ENCODE measurements at regions not wholly inside any gene's neighbourhood (a gene's known extent, or its start where the extent isn't known, plus 50 kb on each side); places are given as distances from the start of the nearest gene placed in this dataset.

DNA sequence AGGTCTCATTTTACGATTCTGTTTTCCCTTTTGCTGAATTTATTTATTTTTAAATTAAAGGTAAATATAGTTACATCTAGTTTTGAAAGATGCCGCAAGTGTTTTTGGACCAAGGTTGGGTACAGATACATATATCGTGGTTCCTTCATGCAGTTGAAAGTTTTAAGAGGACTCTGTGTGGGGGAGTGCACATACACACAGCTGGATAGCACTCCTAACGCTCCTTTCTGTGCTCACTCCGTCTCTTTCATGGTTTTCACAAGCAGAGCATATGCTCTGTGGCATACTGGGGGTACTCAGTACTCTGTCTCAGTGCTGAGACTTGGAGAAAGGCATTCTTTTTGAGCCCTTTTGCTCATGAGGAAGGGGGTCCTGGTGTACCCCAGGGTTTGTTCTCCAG lies 307.5 kb downstream of the DOCK8 start:
- ATAC-seq (ENCODE audit: insufficient number of reproducible peaks, low FRiP score, low read depth): no peak
- peak overlapping the region; percentile 1 to 24 for H3K27ac ChIP-seq

DNA sequence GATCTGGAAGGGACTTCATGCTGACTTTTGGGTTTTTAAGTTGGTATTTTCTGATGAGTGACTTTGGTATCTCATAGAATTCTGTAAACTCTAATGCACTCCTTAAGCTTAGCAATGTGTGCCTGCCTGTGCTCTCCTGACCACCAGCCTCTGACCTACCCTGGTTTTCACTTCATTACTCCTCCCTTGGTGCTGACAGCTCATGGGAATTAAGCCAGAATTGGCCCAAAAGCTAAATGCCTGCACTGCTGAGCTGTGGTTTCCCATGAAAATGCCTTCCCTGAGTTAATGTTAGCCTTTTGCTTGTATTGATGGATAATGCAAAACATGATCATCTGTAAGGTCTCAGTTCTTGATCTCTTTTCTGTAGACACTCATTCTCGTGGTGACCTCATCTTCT lies 308.0 kb downstream of the DOCK8 start:
- peaks cover 10 to 52% of the 10 kb centered on the region in 2 donors for H3K4me1 ChIP-seq (ENCODE audit: control insufficient read depth in 1 of 2, low read depth in 2 of 2)
- no peak overlapping the region for H3K4me3 ChIP-seq
- ATAC-seq (ENCODE audit: insufficient number of reproducible peaks, low FRiP score, low read depth) (no peak), DNase-seq (ENCODE audit: low spot score) (no peak)
- TF ChIP-seq, protein P1, sequence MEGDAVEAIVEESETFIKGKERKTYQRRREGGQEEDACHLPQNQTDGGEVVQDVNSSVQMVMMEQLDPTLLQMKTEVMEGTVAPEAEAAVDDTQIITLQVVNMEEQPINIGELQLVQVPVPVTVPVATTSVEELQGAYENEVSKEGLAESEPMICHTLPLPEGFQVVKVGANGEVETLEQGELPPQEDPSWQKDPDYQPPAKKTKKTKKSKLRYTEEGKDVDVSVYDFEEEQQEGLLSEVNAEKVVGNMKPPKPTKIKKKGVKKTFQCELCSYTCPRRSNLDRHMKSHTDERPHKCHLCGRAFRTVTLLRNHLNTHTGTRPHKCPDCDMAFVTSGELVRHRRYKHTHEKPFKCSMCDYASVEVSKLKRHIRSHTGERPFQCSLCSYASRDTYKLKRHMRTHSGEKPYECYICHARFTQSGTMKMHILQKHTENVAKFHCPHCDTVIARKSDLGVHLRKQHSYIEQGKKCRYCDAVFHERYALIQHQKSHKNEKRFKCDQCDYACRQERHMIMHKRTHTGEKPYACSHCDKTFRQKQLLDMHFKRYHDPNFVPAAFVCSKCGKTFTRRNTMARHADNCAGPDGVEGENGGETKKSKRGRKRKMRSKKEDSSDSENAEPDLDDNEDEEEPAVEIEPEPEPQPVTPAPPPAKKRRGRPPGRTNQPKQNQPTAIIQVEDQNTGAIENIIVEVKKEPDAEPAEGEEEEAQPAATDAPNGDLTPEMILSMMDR (IDR thresholded peaks at IDR 0.05): no peak
- no peaks in the 10 kb centered on the region for H3K27me3 ChIP-seq (replicated peaks; ENCODE audit: insufficient read depth)
- no peaks in the 10 kb centered on the region for H3K36me3 ChIP-seq
- H3K27ac ChIP-seq: peak overlapping the region in 1 of 2 donors; percentile 1
- no peaks in the 10 kb centered on the region for H3K9me3 ChIP-seq

More for the DNA sequence above, 307.5 kb downstream of the DOCK8 start:
- DNase-seq (ENCODE audit: low spot score): no peak
- TF ChIP-seq, protein P1 (IDR thresholded peaks at IDR 0.05): no peak
- no peak overlapping the region for H3K4me3 ChIP-seq
- no peaks in the 10 kb centered on the region for H3K27me3 ChIP-seq (replicated peaks; ENCODE audit: insufficient read depth)
- H3K36me3 ChIP-seq: no peaks in the 10 kb centered on the region
- no peaks in the 10 kb centered on the region for H3K9me3 ChIP-seq
- H3K4me1 ChIP-seq (ENCODE audit: control insufficient read depth in 1 of 2, low read depth in 2 of 2): peaks cover 10 to 52% of the 10 kb centered on the region in 2 donors

DNA sequence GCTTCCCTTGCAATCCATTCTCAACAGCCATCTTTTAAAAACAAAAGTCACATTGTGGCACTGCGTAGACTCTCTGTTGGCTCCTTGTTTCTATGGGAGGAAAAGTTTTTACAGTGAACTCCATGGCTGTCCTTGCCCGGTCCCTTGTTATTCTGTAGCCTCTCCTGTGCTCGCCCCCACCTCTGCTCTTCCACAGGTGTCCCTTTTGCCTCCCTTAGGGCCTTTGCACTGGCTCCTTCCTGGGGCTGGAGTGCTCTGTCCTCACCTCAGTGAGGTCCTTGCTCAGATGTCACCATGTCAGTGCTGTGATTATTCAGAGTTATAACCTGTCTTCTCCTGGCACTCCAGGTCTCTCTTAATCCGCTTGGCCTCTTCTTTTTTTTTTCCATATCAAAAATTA lies 308.8 kb downstream of the DOCK8 start:
- Histone ChIP-seq H3K4me3 (no peak overlapping the region), H3K36me3 (no peaks in the 10 kb centered on the region), H3K27ac (peak overlapping the region in 1 of 2 donors; percentile 40), H3K9me3 (no peaks in the 10 kb centered on the region), H3K4me1 (ENCODE audit: control insufficient read depth in 1 of 2, low read depth in 2 of 2) (peaks cover 10 to 52% of the 10 kb centered on the region in 2 donors), H3K27me3 (replicated peaks; ENCODE audit: insufficient read depth) (no peaks in the 10 kb centered on the region)
- ATAC-seq (ENCODE audit: insufficient number of reproducible peaks, low FRiP score, low read depth): no peak
- no peak for DNase-seq (ENCODE audit: low spot score)
- TF ChIP-seq, protein P1 (IDR thresholded peaks at IDR 0.05): no peak

DNA sequence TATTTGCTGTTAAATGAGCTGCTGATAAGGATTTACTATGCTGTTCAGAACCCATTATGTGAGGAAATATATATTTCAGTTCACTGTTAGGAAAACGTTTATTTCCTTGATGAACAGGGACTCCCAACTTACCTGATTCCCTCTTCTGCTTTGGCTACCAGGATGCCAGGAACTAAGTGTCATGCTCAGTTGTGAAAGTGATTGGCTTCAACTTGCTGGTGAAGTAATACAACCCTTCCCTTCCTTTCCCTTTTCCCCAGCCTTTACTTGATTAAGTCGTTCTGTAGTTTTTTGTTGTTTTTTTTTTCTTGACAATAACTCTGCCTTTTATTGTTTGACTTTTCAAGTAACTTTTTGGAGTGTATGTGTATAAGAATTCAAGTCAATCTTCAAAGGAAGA lies 309.3 kb downstream of the DOCK8 start:
- no peaks in the 10 kb centered on the region for H3K27me3 ChIP-seq (replicated peaks; ENCODE audit: insufficient read depth)
- peak overlapping the region in 1 of 2 donors; percentile 40 for H3K27ac ChIP-seq
- no peaks in the 10 kb centered on the region for H3K9me3 ChIP-seq
- H3K4me3 ChIP-seq: no peak overlapping the region
- DNase-seq (ENCODE audit: low spot score) (no peak), ATAC-seq (ENCODE audit: insufficient number of reproducible peaks, low FRiP score, low read depth) (no peak)
- no peaks in the 10 kb centered on the region for H3K36me3 ChIP-seq
- peaks cover 10 to 52% of the 10 kb centered on the region in 2 donors for H3K4me1 ChIP-seq (ENCODE audit: control insufficient read depth in 1 of 2, low read depth in 2 of 2)
- TF ChIP-seq, protein P1 (IDR thresholded peaks at IDR 0.05): no peak

DNA sequence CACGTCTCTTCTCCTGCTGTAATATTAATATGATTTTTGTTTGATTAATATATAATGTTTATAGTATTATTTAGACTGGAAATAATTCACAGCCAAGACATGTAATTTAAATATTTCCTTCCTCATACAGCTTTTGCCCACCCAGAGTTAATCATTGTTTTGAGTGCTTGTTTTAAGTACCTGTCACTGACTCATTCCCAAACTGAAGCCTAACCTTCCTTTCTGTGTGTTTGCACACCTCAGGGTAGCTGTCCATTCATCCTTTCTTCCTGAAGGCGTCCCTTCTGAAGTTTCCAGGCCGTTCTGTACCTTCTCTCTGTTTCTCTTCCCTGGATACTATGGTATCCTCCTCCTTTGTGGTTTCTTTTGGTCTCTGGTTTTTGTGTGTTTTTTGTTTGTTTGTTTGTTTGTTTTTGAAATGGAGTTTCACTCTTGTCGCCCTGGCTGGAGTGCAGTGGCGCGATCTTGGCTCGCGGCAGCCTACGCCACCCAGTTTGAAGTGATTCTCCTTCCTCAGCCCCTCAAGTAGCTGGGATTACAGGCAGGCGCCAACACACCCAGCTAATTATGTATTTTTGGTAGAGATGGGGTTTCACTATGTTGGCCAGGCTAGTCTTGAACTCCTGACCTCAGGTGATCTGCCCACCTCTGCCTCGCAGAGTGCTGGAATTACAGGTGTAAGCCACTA lies 312.4 kb downstream of the DOCK8 start:
- Histone ChIP-seq H3K4me1 (ENCODE audit: control insufficient read depth in 1 of 2, low read depth in 2 of 2) (peaks cover 12 to 45% of the 10 kb centered on the region in 2 donors), H3K27me3 (replicated peaks; ENCODE audit: insufficient read depth) (no peaks in the 10 kb centered on the region), H3K9me3 (no peaks in the 10 kb centered on the region), H3K27ac (no peak overlapping the region), H3K4me3 (no peak overlapping the region), H3K36me3 (no peaks in the 10 kb centered on the region)
- TF ChIP-seq, protein P1 (IDR thresholded peaks at IDR 0.05): no peak
- no peak for ATAC-seq (ENCODE audit: insufficient number of reproducible peaks, low FRiP score, low read depth)
- DNase-seq (ENCODE audit: low spot score): no peak

Measured in thoracic aorta (tissue), 2 donors.